IMR-90 (cell line): ENCODE measurements at regions not wholly inside any gene's neighbourhood (a gene's known extent, or its start where the extent isn't known, plus 50 kb on each side); places are given as distances from the start of the nearest gene placed in this dataset.

Experiments used
- ATAC-seq: fragments of 200-7000 bp; cut with Tn5 transposase; 2 replicates; pipeline ENCODE4 v1.9.1; 2020; ENCODE audit warnings: low read depth, mild to moderate bottlenecking, moderate library complexity
- BruUV-seq: library from RNA; stranded (reverse); fragments of 400-500 nt; replicated peaks from 2 replicates; lab custom pipeline; 2021; lab: Mats Ljungman, UMichigan
- CTCF ChIA-PET: fragments of 300-600 bp; formaldehyde crosslinking; extraction: SDS; loops from one replicate; lab custom pipeline; 2021; ENCODE audit warnings: antibody characterized with exemption; lab: Yijun Ruan, JAX
- POLR2A ChIA-PET: fragments of 300-600 bp; sonication (Branson Sonifier 250); formaldehyde crosslinking; loops from one replicate; lab custom pipeline; 2022; ENCODE audit warnings: antibody characterized with exemption; ENCODE audit not compliant: unreplicated experiment; lab: Charles Lee
- DNase-seq: peaks from one replicate; pipeline ENCODE4 v3.0.0; 2013
- H2AFZ ChIP-seq: replicated peaks from 2 replicates; pipeline ENCODE3; 2013; ENCODE audit warnings: low read length, mild to moderate bottlenecking; ENCODE audit not compliant: poor library complexity
- H2AK5ac ChIP-seq: 2 replicates; pipeline ENCODE4 v1.6.1; 2013; ENCODE audit warnings: low read depth, low read length, inconsistent platforms
- H2AK9ac ChIP-seq: replicated peaks from 2 replicates; pipeline ENCODE3; 2013; ENCODE audit warnings: mild to moderate bottlenecking, low read depth, low read length, moderate library complexity; ENCODE audit not compliant: poor library complexity
- H2BK120ac ChIP-seq: 2 replicates; pipeline ENCODE4 v1.6.1; 2013; ENCODE audit warnings: low read depth, low read length, inconsistent platforms
- H2BK15ac ChIP-seq: 3 replicates; pipeline ENCODE4 v1.6.1; 2013; ENCODE audit warnings: low read depth, low read length, inconsistent platforms
- H2BK20ac ChIP-seq: 2 replicates; pipeline ENCODE4 v1.6.1; 2013; ENCODE audit warnings: low read depth, mild to moderate bottlenecking, inconsistent platforms, low read length, moderate library complexity
- H2BK5ac ChIP-seq: 2 replicates; pipeline ENCODE4 v1.6.1; 2013; ENCODE audit warnings: mild to moderate bottlenecking, low read depth, low read length, inconsistent platforms; ENCODE audit not compliant: poor library complexity, severe bottlenecking
- H3K14ac ChIP-seq: replicated peaks from 2 replicates; pipeline ENCODE4 v1.6.1; 2013; ENCODE audit warnings: low read depth, low read length, inconsistent platforms
- H3K18ac ChIP-seq: 2 replicates; pipeline ENCODE4 v1.6.1; 2013; ENCODE audit warnings: low read depth, low read length, control low read depth
- H3K23ac ChIP-seq: 2 replicates; pipeline ENCODE4 v1.6.1; 2013; ENCODE audit warnings: low read depth, low read length, inconsistent platforms
- H3K27ac ChIP-seq: 2 replicates; pipeline ENCODE4 v1.5.1; 2013; ENCODE audit warnings: mild to moderate bottlenecking, control low read depth, low read length; ENCODE audit not compliant: insufficient read depth
- H3K27me3 ChIP-seq: 2 replicates; pipeline ENCODE4 v1.6.1; 2013; ENCODE audit warnings: low read length; ENCODE audit not compliant: control insufficient read depth, insufficient read depth
- H3K36me3 ChIP-seq: 2 replicates; pipeline ENCODE4 v1.6.1; 2013; ENCODE audit warnings: low read length, mixed read lengths; ENCODE audit not compliant: control insufficient read depth, insufficient read depth
- H3K4ac ChIP-seq: 2 replicates; pipeline ENCODE4 v1.6.1; 2013; ENCODE audit warnings: low read depth, low read length, inconsistent platforms
- H3K4me1 ChIP-seq: 2 replicates; pipeline ENCODE4 v1.6.1; 2013; ENCODE audit warnings: low read length, mixed read lengths; ENCODE audit not compliant: control insufficient read depth, insufficient read depth
- H3K4me2 ChIP-seq: 2 replicates; pipeline ENCODE4 v1.6.1; 2013; ENCODE audit warnings: low read depth, mild to moderate bottlenecking, control low read depth, low read length, moderate library complexity
- H3K4me3 ChIP-seq: 2 replicates; pipeline ENCODE4 v1.5.1; 2013; ENCODE audit warnings: low read depth, mild to moderate bottlenecking, control low read depth, low read length, moderate library complexity; ENCODE audit not compliant: insufficient read depth
- H3K56ac ChIP-seq: 2 replicates; pipeline ENCODE4 v1.6.1; 2013; ENCODE audit warnings: low read length, inconsistent platforms; ENCODE audit not compliant: insufficient read depth; ENCODE audit errors: extremely low read depth
- H3K79me1 ChIP-seq, 2 experiments: 2 replicates each; pipeline ENCODE4 v1.6.1; 2013; ENCODE audit warnings: low read length in 2 of 2, inconsistent platforms in 1 of 2, low read depth in 1 of 2
- H3K9ac ChIP-seq: 2 replicates; pipeline ENCODE4 v1.6.1; 2013; ENCODE audit warnings: low read depth, low read length, control low read depth
- H3K9me1 ChIP-seq: 2 replicates; pipeline ENCODE4 v1.6.1; 2013; ENCODE audit warnings: low read length, inconsistent platforms; ENCODE audit not compliant: insufficient read depth
- H3K9me3 ChIP-seq: 2 replicates; pipeline ENCODE4 v1.6.1; 2013; ENCODE audit warnings: low read length; ENCODE audit not compliant: control insufficient read depth, insufficient read depth
- H4K20me1 ChIP-seq: 2 replicates; pipeline ENCODE4 v1.6.1; 2013; ENCODE audit warnings: low read length, inconsistent platforms; ENCODE audit not compliant: insufficient read depth
- H4K5ac ChIP-seq: 2 replicates; pipeline ENCODE4 v1.6.1; 2013; ENCODE audit warnings: mild to moderate bottlenecking, low read depth, low read length, control low read depth
- H4K8ac ChIP-seq, 2 experiments: 2 replicates each; pipeline ENCODE4 v1.6.1; 2013; ENCODE audit warnings: low read depth in 2 of 2, low read length in 2 of 2, control low read depth in 1 of 2, inconsistent platforms in 1 of 2
- H4K91ac ChIP-seq: 2 replicates; pipeline ENCODE4 v1.6.1; 2013; ENCODE audit warnings: low read depth, low read length, inconsistent platforms; ENCODE audit not compliant: insufficient read depth
- BHLHE40 ChIP-seq: fragments of 150-350 bp; IDR thresholded peaks from 2 replicates; pipeline ENCODE4 v1.6.1; 2016; ENCODE audit warnings: mild to moderate bottlenecking, low read depth, low read length
- CEBPB ChIP-seq: IDR thresholded peaks from 2 replicates; pipeline ENCODE4 v1.6.1; 2012; ENCODE audit warnings: low read depth, low read length, improper control_type of control experiment
- CHD1 ChIP-seq: IDR thresholded peaks from 2 replicates; pipeline ENCODE4 v1.6.1; 2012; ENCODE audit warnings: low read depth, low read length, improper control_type of control experiment
- FOS ChIP-seq: fragments of 150-350 bp; IDR thresholded peaks from 2 replicates; pipeline ENCODE4 v1.6.1; 2016; ENCODE audit warnings: low read depth, low read length
- MAFK ChIP-seq: IDR thresholded peaks from 2 replicates; pipeline ENCODE4 v1.6.1; 2012; ENCODE audit warnings: low read depth, low read length, improper control_type of control experiment
- MAZ ChIP-seq: IDR thresholded peaks from 2 replicates; pipeline ENCODE4 v1.6.1; 2012; ENCODE audit warnings: low read depth, mild to moderate bottlenecking, low read length, improper control_type of control experiment, moderate library complexity, borderline replicate concordance
- MXI1 ChIP-seq: IDR thresholded peaks from 2 replicates; pipeline ENCODE4 v1.6.1; 2012; ENCODE audit warnings: low read depth, mild to moderate bottlenecking, low read length, moderate library complexity, borderline replicate concordance
- NFE2L2 ChIP-seq: fragments of 150-350 bp; IDR thresholded peaks from 2 replicates; pipeline ENCODE4 v1.6.1; 2016; ENCODE audit warnings: low read depth, mild to moderate bottlenecking, low read length
- POLR2A ChIP-seq: IDR thresholded peaks from 2 replicates; pipeline ENCODE4 v1.6.1; 2012; ENCODE audit warnings: mild to moderate bottlenecking, low read depth, low read length
- RAD21 ChIP-seq: IDR thresholded peaks from 2 replicates; pipeline ENCODE4 v1.6.1; 2012; ENCODE audit warnings: low read length, improper control_type of control experiment
- RCOR1 ChIP-seq: IDR thresholded peaks from 2 replicates; pipeline ENCODE4 v1.6.1; 2012; ENCODE audit warnings: mild to moderate bottlenecking, low read length, improper control_type of control experiment; ENCODE audit not compliant: insufficient replicate concordance
- RFX5 ChIP-seq: IDR thresholded peaks from 2 replicates; pipeline ENCODE4 v1.8.0; 2012; ENCODE audit warnings: low read depth, mild to moderate bottlenecking, low read length, moderate library complexity
- WGBS, 2 experiments: methylation state at CpG; one replicate each; pipeline versions ENCODE4 v1.1.5 to v1.1.7; 2013; ENCODE audit warnings: missing lambda C conversion rate in 2 of 2; ENCODE audit not compliant: insufficient read length in 1 of 2; ENCODE audit errors: extremely low coverage in 2 of 2; 5-methylcytosine and 5-hydroxymethylcytosine counted together
- dilution Hi-C: fragments of 300-500 bp; cut with HindIII; formaldehyde crosslinking; loops from one replicate; pipeline ENCODE4 v1.14.3; 2018; ENCODE audit warnings: low sequenced_read_pairs; ENCODE audit not compliant: unreplicated experiment
- in situ Hi-C: fragments of 300-500 bp; cut with MboI; formaldehyde crosslinking; loops from 3 replicates; pipeline ENCODE4 v1.14.3; 2019; ENCODE audit warnings: low sequenced_read_pairs, inconsistent platforms, mixed read lengths
- intact Hi-C: fragments of 100-400 bp; cut with micrococcal nuclease; formaldehyde crosslinking; loops from 2 replicates; pipeline ENCODE4 v1.10.0; 2022
- TF ChIP-seq, protein P1 (sequence below): conservative IDR thresholded peaks from 2 replicates; pipeline ENCODE4 v1.5.1; 2012; ENCODE audit warnings: mild to moderate bottlenecking, low read depth, low read length, improper control_type of control experiment
- TF ChIP-seq, protein P2 (sequence below): fragments of 150-350 bp; IDR thresholded peaks from 2 replicates; pipeline ENCODE4 v1.6.1; 2016; ENCODE audit warnings: low read depth, mild to moderate bottlenecking, low read length, moderate library complexity, borderline replicate concordance

DNA sequence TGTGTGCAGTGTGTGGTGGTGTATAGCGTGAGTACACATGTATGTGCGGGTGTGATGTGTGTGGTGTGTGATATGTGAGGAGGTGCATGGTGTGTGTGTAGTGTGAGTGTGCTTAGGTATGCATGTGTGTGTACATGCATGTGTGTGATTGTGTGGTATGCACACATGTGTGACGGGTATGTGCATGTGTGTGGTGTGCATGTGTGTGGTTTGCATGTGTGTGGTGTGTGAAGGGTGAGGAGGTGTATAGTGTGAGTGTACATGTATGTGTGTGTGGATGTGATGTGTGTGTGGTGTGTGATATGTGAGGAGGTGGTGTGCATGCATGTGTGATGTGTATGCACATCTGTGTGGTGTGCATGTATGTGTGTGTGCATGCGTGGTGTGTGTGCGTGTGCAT lies 105.6 kb downstream of the CMPK2 start:
- no peak overlapping the region for H4K8ac ChIP-seq
- no peaks in the 10 kb centered on the region for H3K9me1 ChIP-seq
- H3K27me3 ChIP-seq, result no peaks in the 10 kb centered on the region
- H3K36me3 ChIP-seq, result no peaks in the 10 kb centered on the region
- no TSS peak for BruUV-seq
- H4K5ac ChIP-seq, result no peak overlapping the region
- H3K27ac ChIP-seq, result no peak overlapping the region
- H3K4me3 ChIP-seq, result no peak overlapping the region
- ChIA-PET CTCF (no interaction called here), POLR2A (no interaction called here)
- DNase-seq (no peak), ATAC-seq (no peak)
- dilution Hi-C loops (no loop called here), intact Hi-C loops (no loop called here), in situ Hi-C loops (no loop called here)
- TF ChIP-seq, protein P1, sequence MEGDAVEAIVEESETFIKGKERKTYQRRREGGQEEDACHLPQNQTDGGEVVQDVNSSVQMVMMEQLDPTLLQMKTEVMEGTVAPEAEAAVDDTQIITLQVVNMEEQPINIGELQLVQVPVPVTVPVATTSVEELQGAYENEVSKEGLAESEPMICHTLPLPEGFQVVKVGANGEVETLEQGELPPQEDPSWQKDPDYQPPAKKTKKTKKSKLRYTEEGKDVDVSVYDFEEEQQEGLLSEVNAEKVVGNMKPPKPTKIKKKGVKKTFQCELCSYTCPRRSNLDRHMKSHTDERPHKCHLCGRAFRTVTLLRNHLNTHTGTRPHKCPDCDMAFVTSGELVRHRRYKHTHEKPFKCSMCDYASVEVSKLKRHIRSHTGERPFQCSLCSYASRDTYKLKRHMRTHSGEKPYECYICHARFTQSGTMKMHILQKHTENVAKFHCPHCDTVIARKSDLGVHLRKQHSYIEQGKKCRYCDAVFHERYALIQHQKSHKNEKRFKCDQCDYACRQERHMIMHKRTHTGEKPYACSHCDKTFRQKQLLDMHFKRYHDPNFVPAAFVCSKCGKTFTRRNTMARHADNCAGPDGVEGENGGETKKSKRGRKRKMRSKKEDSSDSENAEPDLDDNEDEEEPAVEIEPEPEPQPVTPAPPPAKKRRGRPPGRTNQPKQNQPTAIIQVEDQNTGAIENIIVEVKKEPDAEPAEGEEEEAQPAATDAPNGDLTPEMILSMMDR, result no peak
- TF ChIP-seq MXI1 (no peak), FOS (no peak), RFX5 (no peak), MAFK (no peak), CHD1 (no peak), CEBPB (no peak), NFE2L2 (no peak), BHLHE40 (no peak), MAZ (no peak), POLR2A (no peak), RAD21 (no peak), RCOR1 (no peak)
- TF ChIP-seq, protein P2, sequence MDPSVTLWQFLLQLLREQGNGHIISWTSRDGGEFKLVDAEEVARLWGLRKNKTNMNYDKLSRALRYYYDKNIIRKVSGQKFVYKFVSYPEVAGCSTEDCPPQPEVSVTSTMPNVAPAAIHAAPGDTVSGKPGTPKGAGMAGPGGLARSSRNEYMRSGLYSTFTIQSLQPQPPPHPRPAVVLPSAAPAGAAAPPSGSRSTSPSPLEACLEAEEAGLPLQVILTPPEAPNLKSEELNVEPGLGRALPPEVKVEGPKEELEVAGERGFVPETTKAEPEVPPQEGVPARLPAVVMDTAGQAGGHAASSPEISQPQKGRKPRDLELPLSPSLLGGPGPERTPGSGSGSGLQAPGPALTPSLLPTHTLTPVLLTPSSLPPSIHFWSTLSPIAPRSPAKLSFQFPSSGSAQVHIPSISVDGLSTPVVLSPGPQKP, result no peak
- H2AK9ac ChIP-seq, result no peak overlapping the region
- H2BK120ac ChIP-seq, result no peak overlapping the region
- H3K23ac ChIP-seq, result no peak overlapping the region
- H2AK5ac ChIP-seq, result no peak overlapping the region
- H3K14ac ChIP-seq, result no peak overlapping the region
- no peak overlapping the region for H3K4me2 ChIP-seq
- H3K79me1 ChIP-seq, result no peaks in the 10 kb centered on the region
- no peak overlapping the region for H3K18ac ChIP-seq
- no peak overlapping the region for H3K9ac ChIP-seq
- no peak overlapping the region for H2BK20ac ChIP-seq
- no peaks in the 10 kb centered on the region for H4K20me1 ChIP-seq
- H4K91ac ChIP-seq, result no peak overlapping the region
- WGBS, 2 experiments, result 94% methylated on average over 3 of the region's 5 CpGs; no CpG with 5 or more reads in 1 of the 2 experiments
- H3K9me3 ChIP-seq, result peaks cover 2% of the 10 kb centered on the region; the same call in 1 of the 2 replicates
- H3K4ac ChIP-seq, result no peak overlapping the region
- peak overlapping the region; percentile 38 for H2AFZ ChIP-seq
- no peaks in the 10 kb centered on the region for H3K4me1 ChIP-seq
- H2BK15ac ChIP-seq, result no peak overlapping the region
- no peak overlapping the region for H3K56ac ChIP-seq
- H2BK5ac ChIP-seq, result peak overlapping the region; percentile 65
